RWPE2 (cell line): ENCODE measurements at regions not wholly inside any gene's neighbourhood (a gene's known extent, or its start where the extent isn't known, plus 50 kb on each side); places are given as distances from the start of the nearest gene placed in this dataset.
"Not testable (repeated sequence)": the region's sequence is repeated elsewhere in the genome, so short reads cannot be mapped to it uniquely, and the experiment has no call there.

Experiments
- ATAC-seq: fragments of 200-7000 bp; cut with Tn5 transposase; 3 replicates; pipeline ENCODE4 v1.9.1; 2021; ENCODE audit warnings: low read depth
- DNase-seq: peaks from one replicate; pipeline ENCODE4 v3.0.0-alpha.2; 2020; ENCODE audit warnings: low spot score
- H3K27ac ChIP-seq: fragments of 450-650 bp; 2 replicates; pipeline ENCODE4 v1.5.1; 2017; ENCODE audit warnings: mild to moderate bottlenecking; ENCODE audit not compliant: poor library complexity, severe bottlenecking
- H3K27me3 ChIP-seq: fragments of 250-450 bp; sonication (Bioruptor Pico); 2 replicates; pipeline ENCODE4 v1.5.1; 2021; ENCODE audit warnings: mild to moderate bottlenecking, moderate library complexity; ENCODE audit not compliant: insufficient read depth, poor library complexity, severe bottlenecking
- H3K36me3 ChIP-seq: fragments of 250-450 bp; sonication (Bioruptor Pico); 2 replicates; pipeline ENCODE4 v1.5.1; 2020; ENCODE audit warnings: low read depth, mild to moderate bottlenecking, moderate library complexity
- H3K4me1 ChIP-seq: fragments of 250-450 bp; sonication (Bioruptor Pico); 2 replicates; pipeline ENCODE4 v1.5.1; 2021; ENCODE audit warnings: mild to moderate bottlenecking, moderate library complexity; ENCODE audit not compliant: insufficient read depth, poor library complexity, severe bottlenecking
- H3K4me3 ChIP-seq: fragments of 250-450 bp; sonication (Bioruptor Pico); 2 replicates; pipeline ENCODE4 v1.5.1; 2021; ENCODE audit warnings: mild to moderate bottlenecking, moderate library complexity; ENCODE audit not compliant: severe bottlenecking
- H3K9me3 ChIP-seq: fragments of 250-450 bp; sonication (Bioruptor Pico); 2 replicates; pipeline ENCODE4 v1.5.1; 2021; ENCODE audit warnings: mild to moderate bottlenecking, moderate library complexity; ENCODE audit not compliant: severe bottlenecking
- TF ChIP-seq, protein P1 (sequence below): fragments of 450-650 bp; IDR thresholded peaks from one replicate; pipeline ENCODE4 v1.5.1; 2017; ENCODE audit warnings: mild to moderate bottlenecking, moderate library complexity; ENCODE audit not compliant: poor library complexity, severe bottlenecking

DNA sequence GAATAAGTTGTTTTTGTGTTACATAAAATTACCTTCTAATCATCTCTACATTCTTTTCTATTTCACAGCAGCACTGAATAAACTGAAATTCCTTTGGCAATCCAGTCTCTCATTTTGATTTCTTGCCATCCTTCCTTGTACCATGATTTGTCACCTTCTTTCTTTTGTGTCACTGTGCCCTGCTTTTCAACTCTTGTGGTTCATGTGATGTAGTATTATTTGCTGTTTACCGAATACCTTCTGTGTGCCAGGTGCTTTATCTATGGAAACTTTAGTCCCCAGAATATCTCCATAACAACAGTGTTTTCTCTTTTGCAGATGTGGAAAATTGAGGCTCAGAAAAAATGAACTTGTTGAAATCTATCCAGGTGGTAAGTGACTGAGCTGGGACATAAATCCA, 220.3 kb downstream of the STK31 start:
- H3K4me1 ChIP-seq: no peaks in the 10 kb centered on the region
- ATAC-seq (no peak), DNase-seq (no peak)
- H3K27ac ChIP-seq: no peak overlapping the region
- no peaks in the 10 kb centered on the region for H3K27me3 ChIP-seq
- H3K4me3 ChIP-seq: no peak overlapping the region
- TF ChIP-seq, protein P1, sequence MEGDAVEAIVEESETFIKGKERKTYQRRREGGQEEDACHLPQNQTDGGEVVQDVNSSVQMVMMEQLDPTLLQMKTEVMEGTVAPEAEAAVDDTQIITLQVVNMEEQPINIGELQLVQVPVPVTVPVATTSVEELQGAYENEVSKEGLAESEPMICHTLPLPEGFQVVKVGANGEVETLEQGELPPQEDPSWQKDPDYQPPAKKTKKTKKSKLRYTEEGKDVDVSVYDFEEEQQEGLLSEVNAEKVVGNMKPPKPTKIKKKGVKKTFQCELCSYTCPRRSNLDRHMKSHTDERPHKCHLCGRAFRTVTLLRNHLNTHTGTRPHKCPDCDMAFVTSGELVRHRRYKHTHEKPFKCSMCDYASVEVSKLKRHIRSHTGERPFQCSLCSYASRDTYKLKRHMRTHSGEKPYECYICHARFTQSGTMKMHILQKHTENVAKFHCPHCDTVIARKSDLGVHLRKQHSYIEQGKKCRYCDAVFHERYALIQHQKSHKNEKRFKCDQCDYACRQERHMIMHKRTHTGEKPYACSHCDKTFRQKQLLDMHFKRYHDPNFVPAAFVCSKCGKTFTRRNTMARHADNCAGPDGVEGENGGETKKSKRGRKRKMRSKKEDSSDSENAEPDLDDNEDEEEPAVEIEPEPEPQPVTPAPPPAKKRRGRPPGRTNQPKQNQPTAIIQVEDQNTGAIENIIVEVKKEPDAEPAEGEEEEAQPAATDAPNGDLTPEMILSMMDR: no peak
- no peaks in the 10 kb centered on the region for H3K9me3 ChIP-seq
- no peaks in the 10 kb centered on the region for H3K36me3 ChIP-seq

DNA sequence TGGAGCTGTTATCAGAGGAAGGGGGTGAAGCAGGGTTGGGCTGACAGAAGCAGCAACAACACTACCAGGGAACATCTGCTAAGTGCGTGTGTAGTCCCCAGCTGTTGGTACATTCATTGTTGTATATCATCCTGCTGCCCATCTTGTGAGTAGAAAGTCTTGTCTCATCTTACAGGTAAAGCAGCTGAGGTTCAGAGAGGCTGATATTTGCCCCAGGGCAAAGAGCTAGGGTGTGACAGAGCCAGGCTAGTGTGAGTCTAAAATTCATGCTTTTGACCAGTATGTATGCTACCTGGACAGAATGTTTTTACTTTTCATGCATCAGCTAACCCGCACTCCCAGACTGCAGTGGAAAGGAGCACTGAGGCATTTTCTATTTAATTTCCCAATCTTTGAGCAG, 221.6 kb downstream of the STK31 start:
- H3K36me3 ChIP-seq: no peaks in the 10 kb centered on the region
- no peak for DNase-seq
- ATAC-seq: peak; percentile 36; the same call in 1 of the 3 replicates
- H3K27ac ChIP-seq: no peak overlapping the region
- no peaks in the 10 kb centered on the region for H3K9me3 ChIP-seq
- TF ChIP-seq, protein P1: no peak
- no peaks in the 10 kb centered on the region for H3K27me3 ChIP-seq
- no peaks in the 10 kb centered on the region for H3K4me1 ChIP-seq
- H3K4me3 ChIP-seq: no peak overlapping the region

DNA sequence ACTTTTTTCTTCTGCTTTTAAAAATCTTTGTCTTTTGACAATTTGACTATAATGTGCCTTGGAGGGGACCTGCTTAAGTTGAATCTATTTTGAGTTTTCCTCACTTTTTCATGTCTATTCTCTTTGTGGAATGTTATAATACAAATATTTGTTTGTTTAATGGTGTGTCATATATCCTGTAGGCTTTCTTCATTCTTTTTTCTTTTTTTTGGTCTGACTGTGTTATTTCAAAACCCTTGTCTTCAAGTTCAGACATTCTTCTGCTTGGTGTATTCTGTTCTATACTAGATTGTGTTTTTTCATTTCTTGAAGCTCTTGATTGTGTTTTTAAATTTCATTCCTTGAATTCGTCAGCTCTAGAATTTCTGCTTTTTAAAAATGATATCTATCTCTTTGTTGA, 228.2 kb downstream of the STK31 start:
- Histone ChIP-seq H3K27ac (no peak overlapping the region), H3K4me1 (peaks cover 4% of the 10 kb centered on the region), H3K4me3 (no peak overlapping the region), H3K27me3 (no peaks in the 10 kb centered on the region), H3K36me3 (no peaks in the 10 kb centered on the region), H3K9me3 (no peaks in the 10 kb centered on the region)
- DNase-seq (no peak), ATAC-seq (peak; percentile 33; the same call in 1 of the 3 replicates)
- TF ChIP-seq, protein P1: no peak

DNA sequence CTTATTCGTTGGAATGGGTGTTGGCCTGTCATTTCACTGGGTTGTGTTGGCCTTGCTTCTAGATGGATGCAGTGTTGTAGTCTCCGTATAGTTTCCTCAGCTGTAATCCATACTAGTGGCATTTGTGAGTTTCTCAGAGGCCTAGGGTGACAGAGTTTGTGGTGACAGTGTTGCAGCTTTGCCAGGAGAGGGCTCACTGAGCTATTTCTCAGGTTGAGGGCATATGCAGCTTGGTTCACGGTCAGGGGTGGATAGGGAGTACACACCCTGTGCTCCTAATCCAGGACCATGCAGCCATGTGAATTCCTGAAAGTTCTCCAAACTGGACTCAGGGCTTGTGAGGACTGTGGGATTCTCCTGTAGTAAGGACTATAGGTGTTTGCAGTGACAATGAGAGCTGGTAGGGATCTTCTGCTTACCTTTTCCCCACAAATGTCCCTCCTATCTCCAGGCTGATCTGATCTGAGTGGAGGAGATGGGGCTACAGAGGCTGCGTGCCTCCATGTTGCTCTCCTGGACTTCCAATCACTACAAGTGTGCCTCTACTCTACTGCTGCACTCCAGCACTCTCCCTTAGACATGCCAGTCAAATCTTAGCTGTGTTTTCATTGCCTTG, 229.0 kb downstream of the STK31 start:
- H3K36me3 ChIP-seq: no peaks in the 10 kb centered on the region
- peak; percentile 91 for ATAC-seq
- no peak for DNase-seq
- H3K27me3 ChIP-seq: no peaks in the 10 kb centered on the region
- peaks cover 4% of the 10 kb centered on the region for H3K4me1 ChIP-seq
- H3K27ac ChIP-seq: no peak overlapping the region
- H3K9me3 ChIP-seq: no peaks in the 10 kb centered on the region
- no peak overlapping the region for H3K4me3 ChIP-seq
- TF ChIP-seq, protein P1: peak; percentile 63

DNA sequence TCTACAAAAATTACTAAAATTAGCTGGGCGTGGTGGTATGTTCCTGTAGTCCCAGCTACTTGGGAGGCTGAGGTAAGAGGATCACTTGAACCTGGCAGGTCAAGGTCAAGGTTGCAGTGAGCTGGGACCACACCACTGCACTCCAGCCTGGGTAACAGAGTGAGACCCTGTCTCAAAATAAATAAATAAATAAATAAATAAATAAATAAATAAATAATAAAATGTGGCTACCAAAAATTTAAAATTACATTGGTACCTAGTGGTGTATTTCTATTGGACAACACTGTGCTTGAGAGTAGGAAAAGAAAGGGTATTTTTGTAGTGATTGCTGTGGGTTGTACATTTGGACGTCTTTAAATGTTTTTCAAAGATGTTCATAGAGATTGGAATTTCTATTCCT, 229.7 kb downstream of the STK31 start:
- not testable (repeated sequence) for H3K4me1 ChIP-seq, ATAC-seq, H3K36me3 ChIP-seq, DNase-seq, H3K9me3 ChIP-seq, H3K4me3 ChIP-seq, H3K27ac ChIP-seq, H3K27me3 ChIP-seq
